Keratinocyte (primary cell): ENCODE measurements at regions not wholly inside any gene's neighbourhood (a gene's known extent, or its start where the extent isn't known, plus 50 kb on each side); places are given as distances from the start of the nearest gene placed in this dataset.

ENCODE experiments used
- CTCF ChIP-seq, 3 experiments: IDR thresholded peaks in 1 of 3; conservative IDR thresholded peaks in 1 of 3; optimal IDR thresholded peaks in 1 of 3; 2 replicates in 2 of 3; 3 replicates in 1 of 3; pipeline versions ENCODE3 to v1.5.1; 2011; ENCODE audit warnings: low read length in 3 of 3, mild to moderate bottlenecking in 3 of 3, moderate library complexity in 2 of 3, control low read depth in 1 of 3, inconsistent platforms in 1 of 3; ENCODE audit not compliant: insufficient read depth in 2 of 3; ENCODE audit errors: extremely low read depth in 1 of 3
- EZH2 ChIP-seq: IDR thresholded peaks from one replicate; pipeline ENCODE4 v1.6.1; 2012; ENCODE audit warnings: inconsistent platforms, mild to moderate bottlenecking, low read length, moderate library complexity

GRCh38 chr5:152061095-152061494 is 136.4 kb upstream of the GLRA1 start:
- TF ChIP-seq CTCF (optimal IDR thresholded peaks at IDR 0.05 in 1 of 3, IDR thresholded peaks at IDR 0.05 in 1 of 3, conservative IDR thresholded peaks at IDR 0.05 in 1 of 3; ENCODE audit: extremely low read depth in 1 of 3, insufficient read depth in 2 of 3, low read length in 3 of 3) (no peak), EZH2 (no peak)
